ENCODE measurements at regions not wholly inside any gene's neighbourhood (a gene's known extent, or its start where the extent isn't known, plus 50 kb on each side); places are given as distances from the start of the nearest gene placed in this dataset.
"Not testable (repeated sequence)": the region's sequence is repeated elsewhere in the genome, so short reads cannot be mapped to it uniquely, and the experiment has no call there.

- Mint-ChIP-seq H3K27ac (no peak overlapping the region), H3K4me3 (no peak overlapping the region), H3K9me3 (peaks cover 0 to 2% (median 0%) of the 10 kb centered on the region in 6 donors), H3K36me3 (no peaks in the 10 kb centered on the region), H3K27me3 (ENCODE audit: low read depth in 3 of 3) (peaks cover 5 to 19% (median 7%) of the 10 kb centered on the region in 3 donors), H3K4me1 (peaks cover under 1 to 4% of the 10 kb centered on the region in 2 donors)
- DNase-seq: no peak
Observed at GRCh38 chr6:157751547-157752200, 71.4 kb upstream of the SNX9 start.

GRCh38 chr6:157752879-157753278 lies 70.2 kb upstream of the SNX9 start:
- H3K27ac Mint-ChIP-seq, H3K4me1 Mint-ChIP-seq, H3K36me3 Mint-ChIP-seq, DNase-seq, H3K4me3 Mint-ChIP-seq, H3K9me3 Mint-ChIP-seq: not testable (repeated sequence)
- H3K27me3 Mint-ChIP-seq (ENCODE audit: low read depth in 3 of 3): peaks cover 6 to 20% (median 7%) of the 10 kb centered on the region in 3 donors

GRCh38 chr6:157753291-157753690 lies 69.8 kb upstream of the SNX9 start:
- Mint-ChIP-seq H3K27me3 (ENCODE audit: low read depth in 3 of 3) (peaks cover 7 to 22% (median 8%) of the 10 kb centered on the region in 3 donors), H3K4me3 (no peak overlapping the region), H3K27ac (no peak overlapping the region), H3K4me1 (peaks cover 3 to 6% of the 10 kb centered on the region in 2 donors), H3K9me3 (peaks cover 0 to 2% (median 0%) of the 10 kb centered on the region in 6 donors), H3K36me3 (no peaks in the 10 kb centered on the region)
- no peak for DNase-seq

GRCh38 chr6:157753801-157754200 lies 69.2 kb upstream of the SNX9 start:
- H3K4me3 Mint-ChIP-seq: not testable (repeated sequence)

GRCh38 chr6:157754351-157754750 lies 68.7 kb upstream of the SNX9 start:
- Mint-ChIP-seq H3K9me3 (peaks cover 0 to 2% (median 0%) of the 10 kb centered on the region in 6 donors), H3K27me3 (ENCODE audit: low read depth in 3 of 3) (peaks cover 7 to 22% (median 8%) of the 10 kb centered on the region in 3 donors), H3K36me3 (no peaks in the 10 kb centered on the region), H3K4me3 (no peak overlapping the region), H3K4me1 (peaks cover 3 to 6% of the 10 kb centered on the region in 2 donors), H3K27ac (no peak overlapping the region)
- DNase-seq: no peak

More at GRCh38 chr6:157753801-157754200, 69.2 kb upstream of the SNX9 start:
- not testable (repeated sequence) for H3K36me3 Mint-ChIP-seq, H3K27ac Mint-ChIP-seq, H3K4me1 Mint-ChIP-seq, DNase-seq, H3K9me3 Mint-ChIP-seq
- peaks cover 7 to 22% (median 8%) of the 10 kb centered on the region in 3 donors for H3K27me3 Mint-ChIP-seq (ENCODE audit: low read depth in 3 of 3)

GRCh38 chr6:157755032-157755745 lies 67.9 kb upstream of the SNX9 start:
- DNase-seq: no peak
- no peaks in the 10 kb centered on the region for H3K36me3 Mint-ChIP-seq
- peaks cover 7 to 22% (median 8%) of the 10 kb centered on the region in 3 donors for H3K27me3 Mint-ChIP-seq (ENCODE audit: low read depth in 3 of 3)
- no peak overlapping the region for H3K4me3 Mint-ChIP-seq
- H3K4me1 Mint-ChIP-seq: peaks cover 3 to 6% of the 10 kb centered on the region in 2 donors
- H3K9me3 Mint-ChIP-seq: peaks cover 0 to 2% (median 0%) of the 10 kb centered on the region in 6 donors
- H3K27ac Mint-ChIP-seq: no peak overlapping the region

- peaks cover 0 to 2% (median 0%) of the 10 kb centered on the region in 6 donors for H3K9me3 Mint-ChIP-seq
- H3K4me1 Mint-ChIP-seq: peaks cover 3 to 6% of the 10 kb centered on the region in 2 donors
- no peaks in the 10 kb centered on the region for H3K36me3 Mint-ChIP-seq
- H3K4me3 Mint-ChIP-seq: no peak overlapping the region
- peaks cover 7 to 20% (median 10%) of the 10 kb centered on the region in 3 donors for H3K27me3 Mint-ChIP-seq (ENCODE audit: low read depth in 3 of 3)
- DNase-seq: no peak
- no peak overlapping the region for H3K27ac Mint-ChIP-seq
Observed at GRCh38 chr6:157755746-157756411, 67.2 kb upstream of the SNX9 start.

GRCh38 chr6:157756708-157757429 lies 66.2 kb upstream of the SNX9 start:
- no peak overlapping the region for H3K27ac Mint-ChIP-seq
- H3K4me1 Mint-ChIP-seq: peaks cover 6% of the 10 kb centered on the region in 2 donors
- H3K9me3 Mint-ChIP-seq: peaks cover 0 to 2% (median 0%) of the 10 kb centered on the region in 6 donors
- peak; percentile 61 to 66 (median 64) for DNase-seq
- no peak overlapping the region for H3K4me3 Mint-ChIP-seq
- peaks cover 6 to 20% (median 10%) of the 10 kb centered on the region in 3 donors for H3K27me3 Mint-ChIP-seq (ENCODE audit: low read depth in 3 of 3)
- no peaks in the 10 kb centered on the region for H3K36me3 Mint-ChIP-seq

GRCh38 chr6:157757430-157758403 lies 65.3 kb upstream of the SNX9 start:
- Mint-ChIP-seq H3K27me3 (ENCODE audit: low read depth in 3 of 3) (peaks cover 1 to 20% (median 8%) of the 10 kb centered on the region in 3 donors), H3K4me1 (peaks cover 7 to 13% of the 10 kb centered on the region in 2 donors), H3K4me3 (no peak overlapping the region), H3K27ac (no peak overlapping the region), H3K36me3 (no peaks in the 10 kb centered on the region), H3K9me3 (peaks cover 0 to 2% (median 0%) of the 10 kb centered on the region in 6 donors)
- no peak for DNase-seq

GRCh38 chr6:157758516-157759023 lies 64.5 kb upstream of the SNX9 start:
- no peak for DNase-seq
- Mint-ChIP-seq H3K27ac (no peak overlapping the region), H3K4me3 (no peak overlapping the region), H3K4me1 (peaks cover 12 to 19% of the 10 kb centered on the region in 2 donors), H3K36me3 (no peaks in the 10 kb centered on the region), H3K27me3 (ENCODE audit: low read depth in 3 of 3) (peaks cover 1 to 19% (median 8%) of the 10 kb centered on the region in 3 donors), H3K9me3 (peaks cover 0 to 2% (median 0%) of the 10 kb centered on the region in 6 donors)

GRCh38 chr6:157759028-157759427 lies 64.0 kb upstream of the SNX9 start:
- peaks cover 16 to 24% of the 10 kb centered on the region in 2 donors for H3K4me1 Mint-ChIP-seq
- peaks cover 0 to 2% (median 0%) of the 10 kb centered on the region in 6 donors for H3K9me3 Mint-ChIP-seq
- no peak overlapping the region for H3K27ac Mint-ChIP-seq
- no peak for DNase-seq
- H3K36me3 Mint-ChIP-seq: no peaks in the 10 kb centered on the region
- peaks cover 1 to 15% (median 6%) of the 10 kb centered on the region in 3 donors for H3K27me3 Mint-ChIP-seq (ENCODE audit: low read depth in 3 of 3)
- no peak overlapping the region for H3K4me3 Mint-ChIP-seq

GRCh38 chr6:157760137-157760536 lies 62.9 kb upstream of the SNX9 start:
- peaks cover 26 to 35% of the 10 kb centered on the region in 2 donors for H3K4me1 Mint-ChIP-seq

More at GRCh38 chr6:157760137-157760536, 62.9 kb upstream of the SNX9 start:
- DNase-seq: no peak
- no peak overlapping the region for H3K4me3 Mint-ChIP-seq
- no peak overlapping the region for H3K27ac Mint-ChIP-seq
- no peaks in the 10 kb centered on the region for H3K9me3 Mint-ChIP-seq
- H3K27me3 Mint-ChIP-seq (ENCODE audit: low read depth in 3 of 3): peaks cover 5 to 11% (median 9%) of the 10 kb centered on the region in 3 donors
- H3K36me3 Mint-ChIP-seq: no peaks in the 10 kb centered on the region
